AG09319 (cell line): ENCODE measurements at regions not wholly inside any gene's neighbourhood (a gene's known extent, or its start where the extent isn't known, plus 50 kb on each side); places are given as distances from the start of the nearest gene placed in this dataset.

Experiments
- DNase-seq: peaks from one replicate; pipeline ENCODE4 v3.0.0-alpha.2; 2010; ENCODE audit warnings: low read depth; ENCODE audit errors: extremely low read depth
- TF ChIP-seq, protein P1 (sequence below): IDR thresholded peaks from 2 replicates; pipeline ENCODE4 v1.5.1; 2011; ENCODE audit warnings: low read depth, mild to moderate bottlenecking, inconsistent platforms, low read length, moderate library complexity

DNA sequence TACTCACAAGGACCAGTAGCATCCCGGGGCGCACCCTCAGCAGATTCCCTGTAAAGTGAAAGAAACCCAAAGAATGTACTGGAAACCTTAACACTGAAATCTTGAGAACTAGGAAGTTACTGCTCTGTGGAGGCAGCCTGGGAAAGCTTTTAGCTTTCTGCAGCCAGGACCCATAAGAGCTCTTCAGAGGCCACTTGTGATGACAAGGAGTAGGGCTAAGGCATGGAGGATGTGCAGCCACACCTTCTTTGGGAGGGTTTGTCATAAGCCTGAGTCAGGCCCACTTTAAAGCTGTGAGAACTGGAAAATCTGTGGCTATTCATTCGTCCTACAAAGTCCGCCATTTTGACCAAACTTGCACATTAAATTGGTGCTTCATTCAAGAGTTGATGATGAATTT, 291.1 kb upstream of the TLE4 start:
- TF ChIP-seq, protein P1, sequence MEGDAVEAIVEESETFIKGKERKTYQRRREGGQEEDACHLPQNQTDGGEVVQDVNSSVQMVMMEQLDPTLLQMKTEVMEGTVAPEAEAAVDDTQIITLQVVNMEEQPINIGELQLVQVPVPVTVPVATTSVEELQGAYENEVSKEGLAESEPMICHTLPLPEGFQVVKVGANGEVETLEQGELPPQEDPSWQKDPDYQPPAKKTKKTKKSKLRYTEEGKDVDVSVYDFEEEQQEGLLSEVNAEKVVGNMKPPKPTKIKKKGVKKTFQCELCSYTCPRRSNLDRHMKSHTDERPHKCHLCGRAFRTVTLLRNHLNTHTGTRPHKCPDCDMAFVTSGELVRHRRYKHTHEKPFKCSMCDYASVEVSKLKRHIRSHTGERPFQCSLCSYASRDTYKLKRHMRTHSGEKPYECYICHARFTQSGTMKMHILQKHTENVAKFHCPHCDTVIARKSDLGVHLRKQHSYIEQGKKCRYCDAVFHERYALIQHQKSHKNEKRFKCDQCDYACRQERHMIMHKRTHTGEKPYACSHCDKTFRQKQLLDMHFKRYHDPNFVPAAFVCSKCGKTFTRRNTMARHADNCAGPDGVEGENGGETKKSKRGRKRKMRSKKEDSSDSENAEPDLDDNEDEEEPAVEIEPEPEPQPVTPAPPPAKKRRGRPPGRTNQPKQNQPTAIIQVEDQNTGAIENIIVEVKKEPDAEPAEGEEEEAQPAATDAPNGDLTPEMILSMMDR, result no peak
- no peak for DNase-seq

DNA sequence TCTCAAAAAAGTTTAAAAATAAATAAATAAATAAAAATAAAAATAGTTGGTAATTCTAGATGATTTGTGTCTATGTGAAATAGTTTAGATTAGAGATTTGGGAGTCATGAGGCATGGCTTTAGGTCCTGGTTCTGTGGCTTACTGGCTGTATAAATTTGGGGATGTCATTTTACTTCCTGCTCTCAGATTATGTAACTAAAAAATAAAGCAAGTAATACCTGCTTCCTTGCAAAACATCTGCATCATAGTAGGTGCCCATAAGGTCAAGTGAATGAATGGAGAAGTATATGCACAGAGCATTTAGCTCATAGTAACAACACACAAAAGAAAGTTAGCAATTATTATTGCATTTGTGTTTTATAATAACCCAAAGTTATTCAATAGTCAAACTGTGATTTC, 287.7 kb upstream of the TLE4 start:
- no peak for DNase-seq

DNA sequence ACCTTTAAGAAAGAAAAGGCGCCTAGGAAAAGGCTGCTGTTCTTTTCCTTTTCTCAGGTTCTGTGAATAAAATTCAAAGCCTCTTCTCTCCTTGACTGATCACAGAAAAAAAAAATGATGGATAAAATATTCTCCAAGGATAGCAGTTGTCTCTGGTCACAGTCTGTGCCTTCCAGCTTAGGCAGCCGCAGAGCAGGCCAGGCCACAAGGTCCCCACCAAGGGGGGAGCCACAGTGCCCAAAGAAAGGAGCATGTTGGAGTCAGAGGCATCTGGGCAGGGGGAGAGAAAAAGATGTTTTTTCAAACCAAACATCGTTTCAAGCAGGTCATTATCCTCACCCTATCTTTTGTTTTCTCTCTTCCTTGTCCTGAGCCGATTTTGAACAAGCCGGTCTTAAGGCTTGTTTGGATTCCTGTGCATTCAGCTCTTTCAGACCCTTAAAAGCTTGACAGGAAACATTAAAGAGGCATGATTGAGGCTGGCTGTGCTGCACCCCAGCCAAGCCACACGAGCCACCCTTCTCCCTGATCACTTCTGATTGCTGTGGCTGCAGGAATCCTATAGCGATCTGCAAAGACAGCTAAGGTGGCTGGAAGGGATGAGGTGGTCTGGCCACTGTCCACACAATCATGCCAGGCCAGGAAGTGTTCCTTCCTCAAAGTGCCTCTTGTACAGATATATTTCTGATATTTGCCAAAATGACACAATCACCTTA, 284.6 kb upstream of the TLE4 start:
- no peak for DNase-seq
- TF ChIP-seq, protein P1, result no peak

More for the DNA sequence above, 287.7 kb upstream of the TLE4 start:
- TF ChIP-seq, protein P1, result no peak

DNA sequence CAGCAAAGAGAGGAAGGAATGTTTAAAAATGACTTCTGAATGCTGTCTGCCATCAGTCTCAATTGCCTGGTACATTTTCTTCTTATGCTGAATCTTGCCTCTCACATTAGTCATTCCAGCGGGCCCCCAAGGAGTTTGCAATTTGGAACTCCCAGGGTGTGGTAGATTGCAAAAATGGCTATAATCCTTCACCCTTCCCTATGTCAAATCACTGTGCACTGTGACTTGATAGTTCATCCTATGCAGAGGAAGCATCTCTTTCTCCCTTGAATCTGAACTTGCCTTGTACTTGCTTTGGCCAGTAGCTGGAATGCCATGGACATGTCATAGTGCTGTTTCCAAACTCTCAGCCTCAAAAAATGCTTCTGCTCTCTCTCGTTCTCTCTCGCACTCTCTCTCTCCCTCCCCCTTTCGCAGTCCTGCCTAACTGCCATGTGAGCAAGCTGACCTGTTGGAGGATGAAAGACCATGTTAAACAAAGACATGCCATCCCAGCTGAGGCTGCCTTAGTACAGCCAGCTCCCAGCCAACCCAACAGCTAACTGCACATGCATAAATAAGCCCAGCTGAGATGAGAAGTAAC, 284.0 kb upstream of the TLE4 start:
- TF ChIP-seq, protein P1, result no peak

DNA sequence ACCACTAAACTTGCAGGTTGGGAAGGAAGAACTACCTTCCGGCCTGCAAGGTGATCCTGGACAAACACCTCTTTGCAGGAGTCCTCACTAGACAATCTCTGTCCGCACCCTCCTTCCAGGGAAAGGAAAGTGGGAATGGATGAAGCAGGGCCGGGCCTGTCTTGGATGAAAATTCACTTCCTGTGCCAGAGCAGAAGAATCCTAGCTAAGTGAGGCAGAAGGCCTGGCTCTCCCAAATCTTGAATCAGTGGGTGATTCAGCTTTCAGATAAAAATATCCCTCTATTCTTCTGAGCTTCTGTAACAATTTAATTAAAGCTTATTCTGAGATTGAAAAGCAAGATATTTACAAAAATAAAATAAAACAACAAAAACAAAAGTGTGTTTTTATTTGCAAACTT, 281.9 kb upstream of the TLE4 start:
- no peak for DNase-seq
- TF ChIP-seq, protein P1, result no peak

More for the DNA sequence above, 284.0 kb upstream of the TLE4 start:
- DNase-seq, result no peak

DNA sequence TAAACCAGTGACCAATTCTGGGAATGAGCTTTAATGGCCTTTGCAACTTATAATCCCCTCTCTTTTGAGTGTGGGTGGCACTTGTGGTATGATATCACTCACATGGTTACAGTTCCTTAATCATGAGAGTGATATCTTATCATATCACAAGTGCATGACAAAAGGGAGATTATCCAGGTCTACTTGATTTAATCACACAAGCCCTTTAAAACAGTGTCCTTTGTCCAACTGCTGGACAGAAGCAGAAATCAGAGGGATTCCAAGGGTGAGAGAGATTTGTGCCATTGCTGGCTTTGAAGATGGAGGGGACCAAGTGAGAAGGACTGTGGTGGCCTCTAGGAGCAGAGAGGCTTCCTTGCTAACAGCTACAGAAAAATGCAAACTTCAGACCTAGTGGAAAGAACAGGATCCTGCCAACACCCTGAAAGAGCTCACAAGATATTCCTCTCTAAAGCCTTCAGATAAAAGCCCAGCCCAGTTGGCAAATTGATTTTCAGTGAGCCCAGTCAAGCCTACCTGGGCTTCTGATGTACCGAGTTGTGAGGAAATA, 279.0 kb upstream of the TLE4 start:
- TF ChIP-seq, protein P1, result no peak
- DNase-seq, result no peak

DNA sequence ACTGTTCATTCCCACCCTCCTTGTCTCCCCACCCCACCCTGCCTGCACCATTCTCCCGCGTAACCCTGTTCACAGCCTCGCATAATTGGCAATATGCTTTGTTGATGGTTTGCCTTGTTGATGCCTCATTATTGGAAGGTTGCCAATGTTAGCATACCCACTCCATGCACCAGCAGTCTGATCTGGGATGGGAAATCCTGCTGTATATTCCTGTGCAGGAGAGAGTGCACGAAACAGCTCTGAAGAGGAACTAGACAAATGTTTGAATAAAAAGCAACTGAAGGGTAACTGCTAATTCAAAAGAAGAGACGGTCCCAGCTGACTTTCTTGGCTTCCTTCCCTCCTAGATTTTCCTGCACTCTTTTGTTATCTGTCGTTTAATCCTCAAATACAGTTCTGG, 271.7 kb upstream of the TLE4 start:
- TF ChIP-seq, protein P1, result no peak
- no peak for DNase-seq
